ENCODE measurements at regions not wholly inside any gene's neighbourhood (a gene's known extent, or its start where the extent isn't known, plus 50 kb on each side); places are given as distances from the start of the nearest gene placed in this dataset.

GRCh38 chrX:96314985-96315384 lies 369.7 kb upstream of the DIAPH2 start:
- TF ChIP-seq CREB1 (IDR thresholded peaks at IDR 0.05) = no peak
- no peak for TF ChIP-seq SP2 (IDR thresholded peaks at IDR 0.05; ENCODE audit: low read length)
- TF ChIP-seq GTF2F1 (IDR thresholded peaks at IDR 0.05; ENCODE audit: borderline replicate concordance, low read depth, low read length) = no peak
- no peak for TF ChIP-seq TAF7 (optimal IDR thresholded peaks at IDR 0.05; ENCODE audit: borderline replicate concordance, low read depth, low read length)
- TF ChIP-seq KDM4A (IDR thresholded peaks at IDR 0.05; ENCODE audit: low read depth, low read length, severe bottlenecking) = no peak
- TF ChIP-seq CEBPB (IDR thresholded peaks at IDR 0.05; ENCODE audit: low read depth, low read length) = no peak
- TF ChIP-seq TAF1 (IDR thresholded peaks at IDR 0.05; ENCODE audit: low read depth, low read length) = no peak
- no peak for TF ChIP-seq ATF3 (IDR thresholded peaks at IDR 0.05; ENCODE audit: insufficient read depth, low read depth, low read length)
- no peak for TF ChIP-seq RNF2 (IDR thresholded peaks at IDR 0.05; ENCODE audit: borderline replicate concordance, low read depth, low read length, missing control alignments, poor library complexity, severe bottlenecking)
- TF ChIP-seq KDM5A (IDR thresholded peaks at IDR 0.05; ENCODE audit: low read length) = no peak
- no peak for TF ChIP-seq YY1 (IDR thresholded peaks at IDR 0.05; ENCODE audit: low read depth, low read length)
- Histone ChIP-seq H2BK120ac (replicated peaks; ENCODE audit: low read depth, low read length) (no peak overlapping the region), H3K27ac (ENCODE audit: low read depth, low read length) (no peak overlapping the region), H2AFZ (ENCODE audit: low read length) (no peak overlapping the region), H3K23me2 (ENCODE audit: low read depth, low read length) (no peaks in the 10 kb centered on the region), H3K4ac (replicated peaks; ENCODE audit: insufficient read length, low read depth, low read length) (no peak overlapping the region), H4K8ac (ENCODE audit: extremely low read depth, insufficient read depth, low read length) (no peak overlapping the region), H3K27me3 (replicated peaks in 1 of 4; ENCODE audit: control insufficient read depth in 3 of 4, extremely low read depth in 1 of 4, insufficient read depth in 3 of 4, low read length in 3 of 4) (no peaks in the 10 kb centered on the region), H3K23ac (ENCODE audit: insufficient read length) (no peak overlapping the region), H3K14ac (ENCODE audit: insufficient read length) (no peak overlapping the region), H2BK12ac (ENCODE audit: low read depth, low read length) (no peak overlapping the region), H4K5ac (ENCODE audit: insufficient read length, low read depth, low read length) (no peak overlapping the region), H2BK5ac (ENCODE audit: low read depth, low read length) (no peak overlapping the region), H2BK20ac (ENCODE audit: low read length) (no peak overlapping the region), H3K4me2 (ENCODE audit: insufficient read depth in 1 of 2, low read depth in 2 of 2, low read length in 2 of 2) (no peak overlapping the region), H3K9me3 (ENCODE audit: insufficient read depth in 2 of 2, low read depth in 1 of 2, low read length in 1 of 2) (no peaks in the 10 kb centered on the region), H4K91ac (replicated peaks; ENCODE audit: insufficient read length, low read length) (no peak overlapping the region), H3K56ac (replicated peaks; ENCODE audit: insufficient read length, low read depth, low read length) (no peak overlapping the region), H2BK15ac (ENCODE audit: low read length) (no peak overlapping the region), H3K36me3 (ENCODE audit: control insufficient read depth in 2 of 4, insufficient read depth in 4 of 4, low read length in 3 of 4) (no peaks in the 10 kb centered on the region), H4K20me1 (replicated peaks in 1 of 2; ENCODE audit: control insufficient read depth in 1 of 2, insufficient read depth in 2 of 2, low read length in 2 of 2) (no peaks in the 10 kb centered on the region), H2AK5ac (ENCODE audit: low read depth, low read length) (no peak overlapping the region), H3K18ac (ENCODE audit: extremely low read depth, low read length) (no peak overlapping the region), H3K79me2 (ENCODE audit: control insufficient read depth in 1 of 2, insufficient read depth in 2 of 2, low read length in 2 of 2) (no peaks in the 10 kb centered on the region), H3K9ac (replicated peaks in 1 of 4; ENCODE audit: extremely low read depth in 1 of 4, low read depth in 3 of 4, low read length in 3 of 4) (no peak overlapping the region), H3K4me3 (ENCODE audit: extremely low read depth in 1 of 4, insufficient read depth in 2 of 4, low read depth in 3 of 4, low read length in 4 of 4) (no peak overlapping the region), H3K4me1 (replicated peaks in 1 of 4; ENCODE audit: control insufficient read depth in 3 of 4, insufficient read depth in 4 of 4, low read length in 3 of 4) (no peaks in the 10 kb centered on the region), H3K79me1 (ENCODE audit: low read depth, low read length) (no peaks in the 10 kb centered on the region)
- DNase-seq (ENCODE audit: low read depth in 1 of 2, low spot score in 2 of 2) (no peak), FAIRE-seq (no peak)
- POLR2A ChIA-PET (ENCODE audit: partially characterized antibody) = no interaction called here
- WGBS, 2 experiments (ENCODE audit: extremely low coverage in 1 of 2, insufficient coverage in 1 of 2, insufficient read length in 1 of 2, insufficient replicate concordance in 2 of 2, low coverage in 1 of 2, low lambda C conversion rate in 2 of 2, missing lambda C conversion rate in 1 of 2) = 63% methylated on average over 1 of the region's 2 CpGs; no CpG with 5 or more reads in 1 of the 2 experiments
- CTCF ChIA-PET (ENCODE audit: partially characterized antibody) = no interaction called here
